HG02938 (cell line): ENCODE measurements at regions not wholly inside any gene's neighbourhood (a gene's known extent, or its start where the extent isn't known, plus 50 kb on each side); places are given as distances from the start of the nearest gene placed in this dataset.
A peak's percentile ranks its signal among the peaks of the same experiment; 100 is the strongest.

Experiments
- ATAC-seq: cut with Tn5 transposase; IDR thresholded peaks from one replicate; pipeline ENCODE4 v1.9.1; 2021; ENCODE audit warnings: mild to moderate bottlenecking, moderate library complexity; ENCODE audit not compliant: unreplicated experiment

DNA sequence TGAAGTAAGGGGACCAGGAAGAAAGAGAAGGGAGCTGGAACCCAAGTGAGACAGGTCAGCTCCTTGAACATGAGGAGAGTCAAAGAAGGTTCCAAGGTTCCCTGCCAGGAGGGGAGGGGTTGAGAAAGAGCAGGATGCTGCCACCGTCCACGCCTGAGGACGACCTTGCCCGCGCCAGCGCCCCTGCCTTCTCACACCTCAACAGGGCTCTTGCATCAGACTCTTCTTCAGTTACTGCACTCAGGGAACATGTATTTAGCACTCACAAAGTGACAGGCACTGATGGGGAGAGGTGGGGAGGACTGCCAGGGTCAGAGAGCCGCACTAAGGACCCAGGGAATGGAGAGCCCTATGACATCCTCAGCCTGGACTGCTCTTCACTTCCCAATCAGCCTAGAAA lies 102.1 kb upstream of the NUDT4 start:
- ATAC-seq, result no peak

DNA sequence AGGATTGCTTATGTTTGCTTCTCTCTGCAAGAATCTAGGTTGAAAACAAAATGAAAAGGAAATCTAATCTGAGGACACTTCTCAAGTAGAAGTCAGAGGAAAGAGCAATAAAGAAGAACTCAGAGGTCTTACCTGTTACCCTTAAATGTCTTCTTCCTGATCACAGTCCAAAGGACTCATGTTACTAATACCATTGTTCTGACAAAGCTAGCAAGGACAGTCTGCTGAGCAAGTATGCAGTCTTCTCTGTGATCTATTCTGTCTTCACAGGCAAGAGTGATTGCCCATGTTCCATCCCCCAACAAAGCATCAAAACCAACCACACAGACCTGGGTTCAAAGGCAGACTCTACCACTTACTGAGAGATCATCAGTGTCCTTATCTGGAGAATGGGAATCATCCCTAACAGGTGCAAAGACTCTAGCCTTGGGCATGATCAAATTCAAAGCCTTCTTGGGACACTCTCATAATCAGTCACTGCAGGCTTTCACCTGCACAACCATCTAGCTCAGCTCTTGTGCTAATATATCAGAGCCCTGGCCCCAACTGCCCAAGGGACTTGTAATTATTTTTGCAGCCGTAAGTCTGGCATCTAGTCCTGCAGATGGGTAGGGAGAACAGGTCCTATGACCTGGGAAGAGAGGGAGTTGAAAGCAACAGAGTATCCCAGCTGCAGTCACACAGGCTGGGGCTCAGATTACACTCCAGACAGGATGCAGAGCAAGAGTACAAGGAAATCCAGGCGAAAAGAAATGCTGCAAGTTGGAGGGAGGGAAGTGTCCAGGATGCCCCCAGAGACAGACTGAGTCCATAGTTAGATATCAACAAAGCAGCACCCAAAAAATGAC lies 97.9 kb upstream of the NUDT4 start:
- no peak for ATAC-seq

DNA sequence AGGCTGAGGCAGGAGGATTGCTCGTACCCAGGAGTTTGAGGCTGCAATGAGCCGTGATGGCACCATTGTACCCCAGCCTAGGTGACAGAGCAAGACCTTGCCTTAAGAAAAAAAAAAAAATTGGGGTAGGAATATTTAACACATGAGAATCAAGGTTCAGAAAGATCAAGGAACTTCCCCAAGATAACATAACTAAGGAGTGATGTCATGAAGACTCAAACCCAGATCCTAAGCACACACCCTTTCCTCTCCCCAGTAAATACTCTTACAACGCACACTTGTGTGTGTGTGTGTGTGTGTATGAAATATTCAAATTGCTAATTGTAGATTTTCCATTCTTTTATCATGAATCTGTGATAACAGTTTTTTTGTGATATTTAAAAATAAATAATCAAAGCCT lies 90.6 kb upstream of the NUDT4 start:
- ATAC-seq, result no peak

DNA sequence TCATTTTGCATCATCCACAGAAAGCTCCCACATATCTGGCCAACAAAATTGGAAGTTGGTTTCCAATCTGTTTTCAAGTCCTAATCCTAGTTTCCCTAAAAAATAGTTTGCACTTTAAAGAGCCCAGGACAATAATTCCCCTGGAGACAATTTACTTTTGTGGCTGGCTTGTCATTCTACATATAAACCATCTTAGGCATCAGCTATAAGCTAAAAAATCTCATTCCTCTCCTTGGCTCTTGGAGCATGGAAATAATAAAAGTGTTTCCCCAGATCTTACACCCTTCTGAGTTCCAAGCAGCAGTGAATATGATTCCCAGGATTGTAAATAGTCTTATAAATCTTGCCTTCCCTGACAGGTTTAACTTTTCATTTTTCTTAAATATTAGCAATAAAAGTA lies 89.1 kb upstream of the NUDT4 start:
- no peak for ATAC-seq

DNA sequence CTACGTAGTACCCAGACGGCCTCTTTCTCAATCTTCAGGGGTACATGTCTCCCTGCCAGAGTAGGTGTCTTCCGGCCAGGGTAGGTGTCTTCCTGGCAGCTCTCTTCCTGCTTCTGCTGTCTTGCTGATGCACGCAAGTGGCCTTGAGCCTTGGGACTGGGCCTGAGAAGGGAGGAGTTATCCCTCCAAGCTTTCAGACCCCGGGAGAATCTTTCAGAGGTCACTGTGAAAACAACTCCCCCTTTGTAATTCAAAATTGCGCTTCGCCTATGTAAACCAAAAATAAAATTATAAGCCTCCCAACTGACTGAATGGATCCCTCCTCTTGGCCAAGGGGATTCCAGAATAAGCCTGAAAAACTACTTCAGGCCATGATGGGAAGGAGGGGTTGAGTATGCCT lies 87.3 kb upstream of the NUDT4 start:
- no peak for ATAC-seq

DNA sequence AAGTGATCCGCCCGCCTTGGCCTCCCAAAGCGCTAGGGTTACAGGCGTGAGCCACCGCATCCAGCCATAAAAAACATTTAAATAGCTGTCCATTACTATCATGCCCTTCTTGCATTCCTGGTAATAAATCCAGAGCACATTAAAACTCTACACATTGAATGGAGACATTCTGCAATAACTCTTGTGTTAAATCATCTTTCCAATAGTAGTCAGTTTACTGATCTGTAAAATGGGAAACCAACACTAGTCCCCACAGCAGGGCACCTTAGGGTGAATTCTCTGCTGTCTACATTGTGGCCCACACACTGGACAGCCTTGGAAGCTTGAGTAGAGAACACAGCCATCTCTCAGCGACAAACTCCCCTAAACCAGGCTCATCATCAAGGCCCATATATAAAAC lies 85.5 kb upstream of the NUDT4 start:
- ATAC-seq, result no peak

DNA sequence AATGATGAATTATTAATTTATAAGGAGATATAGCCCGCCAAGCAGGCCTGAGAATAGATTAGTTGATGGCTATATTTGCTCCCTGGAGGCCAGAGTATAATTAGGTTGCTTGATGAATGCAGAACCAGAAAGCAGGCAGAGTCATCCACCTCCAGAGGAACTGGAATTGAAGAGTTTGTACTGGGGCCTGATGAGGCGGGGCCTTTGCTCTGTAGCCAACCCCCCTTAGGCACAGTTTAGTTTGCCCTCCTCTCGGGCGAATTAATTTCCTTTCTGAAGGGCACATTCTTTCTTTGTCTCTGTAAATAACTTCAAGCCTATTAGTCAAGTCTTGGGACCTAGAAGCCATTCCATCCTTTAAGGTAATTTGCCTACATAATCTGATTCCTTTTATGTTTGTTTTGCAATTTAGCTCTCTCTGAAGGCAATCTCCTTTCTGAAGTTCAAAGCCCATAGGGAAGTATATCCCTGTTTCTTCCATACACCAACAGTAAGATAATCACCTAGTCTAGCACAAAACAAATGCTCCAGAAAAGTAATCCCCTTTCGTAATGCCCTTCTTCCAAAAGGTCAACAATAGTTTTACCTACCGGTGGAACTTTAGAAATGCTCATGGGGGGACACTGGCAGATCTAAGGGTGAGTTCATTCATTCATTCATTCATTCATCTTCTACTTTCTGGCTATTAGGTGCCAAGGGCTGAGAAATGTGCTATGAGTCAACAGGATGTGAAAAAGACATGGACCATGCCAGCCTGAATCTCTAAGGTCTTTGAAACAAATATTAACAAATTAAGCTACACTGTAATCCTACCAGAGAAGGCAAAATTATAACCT lies 84.8 kb upstream of the NUDT4 start:
- ATAC-seq, result no peak

DNA sequence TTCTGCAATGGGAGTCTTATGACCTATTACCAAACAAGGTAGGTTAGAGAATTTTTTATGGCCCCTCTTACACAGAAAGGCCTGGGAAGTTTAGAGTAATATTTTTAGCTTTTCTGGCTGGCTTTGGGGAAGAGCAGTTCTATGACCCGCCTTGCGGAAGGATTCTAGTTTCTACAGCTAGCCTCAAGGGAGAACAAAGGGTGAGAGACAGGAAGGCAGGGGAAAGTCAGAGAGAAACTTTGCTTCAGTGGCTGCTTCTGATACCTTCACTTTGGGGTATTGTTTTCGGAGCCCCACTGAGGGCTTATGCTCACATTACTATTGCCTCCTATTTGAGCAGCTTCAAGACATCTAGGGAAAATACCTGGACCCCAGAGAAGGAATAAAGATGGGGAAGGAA lies 80.7 kb upstream of the NUDT4 start:
- peak; percentile 85 for ATAC-seq

DNA sequence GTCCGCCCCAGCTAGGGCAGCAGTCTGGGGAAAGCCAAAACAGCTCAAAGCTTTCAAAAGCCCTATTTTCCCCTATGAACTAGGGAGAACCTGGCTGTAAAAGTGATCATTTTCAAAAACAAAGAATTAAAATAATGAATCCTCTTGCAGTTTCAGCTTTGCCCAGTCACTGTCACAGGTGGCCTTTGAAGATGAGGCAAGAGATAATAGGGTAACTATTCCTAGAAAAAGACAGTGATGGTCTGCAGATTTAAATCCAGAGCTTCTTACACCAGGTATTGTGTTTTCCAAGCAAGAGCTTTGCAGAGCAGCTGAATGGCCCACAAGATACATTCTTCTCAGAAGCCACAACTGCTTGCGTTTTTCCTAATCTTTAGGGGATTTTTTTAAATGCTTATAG lies 80.2 kb upstream of the NUDT4 start:
- peak; percentile 8 for ATAC-seq

DNA sequence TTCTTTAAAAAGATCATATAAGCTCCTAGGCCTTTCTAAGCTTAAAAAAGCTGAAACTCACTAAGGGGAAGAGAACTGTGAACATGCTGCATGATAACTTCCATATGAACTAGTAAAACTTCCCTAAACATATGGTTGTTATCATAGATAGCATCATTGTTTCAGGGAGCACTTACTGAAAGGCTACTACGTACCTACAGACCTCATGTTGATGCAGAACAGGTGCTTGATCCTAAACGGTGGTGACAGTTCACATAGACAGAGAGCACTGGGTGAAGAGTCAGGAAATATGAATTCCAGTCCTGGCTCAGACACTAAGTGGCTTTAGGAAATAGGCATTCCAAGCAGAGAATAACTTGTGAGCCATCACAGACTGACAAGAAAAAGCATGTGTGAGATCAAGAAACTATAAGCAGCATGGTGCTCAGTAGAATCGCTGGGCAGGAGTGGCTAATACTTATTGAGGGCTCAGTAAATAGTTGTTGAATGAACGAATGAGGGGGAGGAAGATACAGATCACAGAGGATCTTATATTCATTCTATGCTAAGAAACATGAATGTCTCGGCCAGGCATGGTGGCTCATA lies 78.4 kb upstream of the NUDT4 start:
- ATAC-seq, result no peak

DNA sequence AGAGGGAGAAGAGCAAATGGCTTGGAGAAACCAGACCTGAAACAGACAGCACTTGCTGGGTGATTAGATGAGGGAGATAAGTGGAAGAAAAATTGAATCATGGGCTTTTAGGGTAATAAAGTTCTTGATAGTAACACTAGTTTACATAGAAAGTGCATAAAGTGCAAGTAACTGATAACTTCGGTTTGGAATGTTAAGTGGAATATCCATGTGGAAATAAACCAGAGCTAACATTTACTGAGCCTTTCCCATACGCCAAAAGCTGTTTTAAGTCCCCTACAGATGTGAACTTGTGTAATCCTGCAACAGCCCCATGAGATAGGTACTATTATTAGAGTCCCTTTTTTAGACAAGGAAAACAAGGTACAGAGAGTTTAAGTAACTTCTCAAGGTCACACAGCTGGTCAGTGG lies 77.1 kb upstream of the NUDT4 start:
- no peak for ATAC-seq

DNA sequence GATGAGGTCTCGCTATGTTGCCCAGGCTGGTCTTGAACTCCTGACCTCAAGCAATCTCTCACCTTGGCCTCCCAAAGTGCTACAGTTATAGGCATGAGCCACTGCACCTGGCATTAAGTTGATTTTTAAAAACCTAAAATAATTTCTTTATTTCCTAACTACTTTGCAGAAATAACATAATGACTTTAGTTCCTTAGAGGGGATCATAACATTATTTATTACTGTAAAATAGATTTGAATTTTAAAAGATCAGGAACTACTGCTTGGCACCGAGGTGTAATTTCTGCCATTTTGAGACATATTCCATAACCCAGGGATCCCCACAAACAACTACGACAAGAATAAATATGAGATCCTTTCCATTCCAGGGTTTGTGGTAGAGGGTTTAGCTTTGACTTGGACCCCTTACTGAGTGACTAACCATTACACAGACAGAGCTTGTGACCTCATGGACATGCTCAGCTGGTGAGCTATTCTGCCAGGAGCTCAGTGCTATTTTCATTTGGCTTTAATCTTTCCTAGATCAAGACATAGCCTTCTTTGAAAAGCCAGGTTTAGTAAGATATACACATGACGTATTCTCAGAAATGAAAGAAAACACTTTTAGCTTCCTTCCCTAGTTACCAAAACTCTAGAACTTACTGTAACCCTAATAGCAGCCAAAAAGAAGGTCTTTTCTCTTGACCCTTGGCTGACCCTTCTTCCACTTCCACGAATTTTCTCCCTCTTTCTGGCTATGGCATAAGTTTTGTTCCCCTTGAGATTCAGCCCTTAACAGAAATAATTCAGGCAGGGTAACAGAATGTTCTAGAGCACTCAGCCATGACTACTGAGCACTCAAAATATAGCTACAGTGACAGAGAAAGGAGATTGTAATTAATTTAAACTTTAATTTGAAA lies 75.1 kb upstream of the NUDT4 start:
- ATAC-seq, result no peak

DNA sequence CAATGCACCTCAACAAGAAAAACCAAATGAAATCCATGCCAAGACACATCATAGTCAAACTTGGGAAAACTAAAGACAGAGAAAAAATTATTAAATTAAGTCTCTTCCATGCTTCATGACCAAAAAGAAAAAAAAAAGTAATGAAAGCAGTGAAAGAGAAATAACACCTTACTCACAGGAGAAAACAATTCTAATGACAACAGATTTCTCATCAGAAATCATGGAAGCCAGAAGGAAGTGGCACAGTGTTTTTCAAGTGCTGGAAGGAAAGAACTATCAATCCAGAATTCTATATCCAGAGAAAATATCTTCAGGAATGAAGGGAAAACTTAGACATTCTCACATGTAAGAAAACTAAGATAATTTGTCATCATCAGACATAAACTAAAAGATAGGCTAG lies 71.1 kb upstream of the NUDT4 start:
- no peak for ATAC-seq

DNA sequence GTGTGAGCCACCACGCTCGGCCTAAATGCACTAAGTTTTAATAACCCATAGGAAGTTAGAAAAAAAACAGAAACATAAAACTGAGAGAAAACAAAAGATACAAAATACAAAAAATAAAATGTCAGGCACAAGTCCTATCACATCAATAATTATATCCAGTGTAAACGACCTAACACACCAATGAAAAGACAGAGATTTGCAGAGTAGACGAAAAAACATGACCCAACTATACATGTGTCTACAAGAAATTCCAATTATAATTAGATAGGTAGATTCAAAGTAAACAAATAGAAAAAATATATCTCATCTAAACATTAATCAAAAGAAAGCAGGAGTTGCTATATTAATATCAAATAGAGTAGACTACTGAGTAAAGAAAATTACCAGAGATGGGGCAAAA lies 69.4 kb upstream of the NUDT4 start:
- no peak for ATAC-seq

DNA sequence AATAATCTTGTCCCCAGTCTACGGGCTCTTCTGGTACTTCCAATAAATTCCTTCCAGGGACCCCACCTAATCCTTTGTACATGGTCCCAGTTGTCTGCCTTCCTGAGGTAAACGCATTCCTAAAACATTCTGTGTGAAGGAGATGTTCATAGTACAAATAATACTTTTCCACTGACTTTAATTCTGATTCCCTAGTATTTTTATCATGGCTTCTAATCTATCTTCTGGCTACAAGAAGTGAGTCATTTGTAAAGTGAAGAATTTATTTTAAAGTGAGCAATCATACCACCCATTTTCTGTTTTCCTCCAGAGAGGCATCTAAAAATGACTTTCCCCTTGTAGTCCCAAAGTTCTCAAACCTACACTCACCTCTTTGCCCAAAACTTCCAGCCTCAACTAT lies 65.9 kb upstream of the NUDT4 start:
- no peak for ATAC-seq

DNA sequence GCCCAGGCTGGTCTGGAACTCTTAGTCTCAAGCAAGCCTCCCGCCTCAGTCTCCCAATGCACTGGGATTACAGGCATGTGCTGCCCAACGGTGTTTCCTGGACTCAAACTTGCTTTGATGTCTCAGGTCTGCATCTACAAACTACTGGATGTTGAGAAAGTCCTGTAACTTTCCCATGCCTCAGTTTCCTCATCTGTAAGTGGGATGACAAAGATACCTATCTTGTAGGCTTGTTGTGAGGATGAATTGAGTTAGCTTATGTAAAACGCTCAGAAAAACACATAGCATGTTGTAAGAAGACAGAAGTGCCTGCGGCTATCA lies 63.6 kb upstream of the NUDT4 start:
- no peak for ATAC-seq

DNA sequence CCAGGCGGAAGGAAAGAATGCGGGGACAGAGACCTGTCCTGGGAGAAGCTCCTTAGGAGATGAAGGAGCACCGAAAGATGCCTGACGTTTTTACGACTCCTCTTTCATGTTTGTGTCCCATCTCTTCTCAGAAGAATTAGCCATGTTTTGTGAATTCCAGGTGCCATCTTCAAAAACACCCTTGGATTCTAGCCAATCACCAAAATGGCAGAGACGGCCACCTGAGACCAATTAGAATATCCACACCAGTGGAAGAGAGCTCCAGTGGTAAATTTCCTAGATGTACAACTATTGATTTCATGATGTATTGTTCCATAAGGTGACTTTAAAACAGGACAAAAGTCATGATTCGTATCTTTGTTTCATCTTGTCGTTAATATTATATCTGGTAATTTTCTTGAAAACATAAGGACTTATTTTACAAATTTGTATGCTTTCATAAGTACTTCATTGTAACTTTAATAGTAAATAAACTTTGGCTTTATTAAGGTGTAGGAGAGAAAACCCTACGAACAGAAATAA lies 62.3 kb upstream of the NUDT4 start:
- no peak for ATAC-seq

DNA sequence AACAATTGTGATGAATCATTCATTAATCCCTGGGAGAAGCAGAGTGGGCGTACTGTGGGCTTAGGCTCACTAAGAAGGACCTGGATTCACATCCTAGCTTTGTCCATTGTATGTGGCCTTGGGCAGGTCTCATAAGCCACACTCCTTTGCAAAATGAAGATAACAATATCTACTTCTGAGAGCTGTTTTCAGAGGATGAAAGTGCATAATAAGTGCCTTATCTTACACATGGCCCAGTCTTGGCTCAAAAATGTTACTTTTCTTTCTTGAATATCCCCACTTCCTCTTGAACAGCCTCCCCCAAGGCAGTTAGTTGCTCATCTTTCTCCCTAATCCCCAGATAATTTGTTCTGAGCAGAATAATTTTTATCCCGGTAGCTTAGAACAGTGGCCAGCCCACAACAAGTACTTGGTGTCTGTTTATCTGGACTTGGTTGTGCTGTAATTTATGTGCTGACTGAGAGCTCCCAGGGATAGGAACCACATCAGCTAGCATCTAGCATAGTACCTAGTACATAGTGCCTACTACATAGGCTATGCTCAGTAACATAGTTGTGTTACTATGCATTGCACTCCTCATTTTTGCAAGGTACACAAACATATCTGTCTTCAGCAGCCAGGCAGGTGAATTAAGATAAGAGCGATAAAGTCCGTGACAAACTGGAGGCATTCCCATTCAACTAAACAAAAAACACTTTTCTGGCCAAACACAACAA lies 61.7 kb upstream of the NUDT4 start:
- ATAC-seq, result no peak

DNA sequence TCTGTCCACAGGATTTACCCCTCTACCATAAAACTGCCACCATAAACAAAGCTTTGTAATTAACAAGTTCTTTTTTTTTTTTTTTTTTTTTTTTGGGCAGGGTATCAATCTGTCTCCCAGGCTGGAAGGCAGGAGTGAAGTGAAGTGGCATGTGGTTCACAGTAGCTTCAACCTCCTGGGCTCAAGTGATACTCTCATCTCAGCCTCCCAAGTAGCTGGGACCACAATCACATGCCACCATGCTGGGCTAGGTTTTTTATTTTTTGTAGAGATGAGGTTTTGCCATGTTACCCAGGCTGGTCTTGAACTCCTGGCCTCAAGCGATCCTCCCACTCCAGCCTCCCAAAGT lies 61.1 kb upstream of the NUDT4 start:
- ATAC-seq, result no peak

DNA sequence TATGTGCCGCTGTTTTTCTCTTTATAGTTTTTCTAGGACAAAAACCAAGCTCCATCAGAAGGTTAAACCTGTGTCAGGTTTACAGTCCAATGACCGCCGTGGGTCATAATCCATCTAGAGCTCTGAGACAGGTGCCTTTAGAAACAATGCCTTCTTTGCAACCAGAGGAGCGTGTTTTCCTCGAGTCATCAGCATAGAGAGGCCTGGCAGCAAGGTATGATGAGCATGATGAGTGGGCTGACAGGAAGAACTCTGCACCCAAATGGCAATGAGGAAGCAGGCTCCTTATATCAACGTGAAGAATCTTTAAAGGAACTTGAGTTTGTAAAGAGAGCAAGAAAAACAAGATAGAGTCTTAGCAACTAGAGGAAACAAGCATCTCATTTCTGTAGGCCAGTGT lies 60.5 kb upstream of the NUDT4 start:
- no peak for ATAC-seq
